HepG2 (cell line): ENCODE measurements at regions not wholly inside any gene's neighbourhood (a gene's known extent, or its start where the extent isn't known, plus 50 kb on each side); places are given as distances from the start of the nearest gene placed in this dataset.

Experiments
- ARNT ChIP-seq: fragments of 450-650 bp; IDR thresholded peaks from 2 replicates; pipeline ENCODE4 v1.6.1; 2017
- EP300 ChIP-seq, 3 experiments: sonication (generic) in 1 of 3; formaldehyde crosslinking in 1 of 3; IDR thresholded peaks; 2 replicates each; pipeline versions ENCODE4 v1.5.1 to v1.6.1; 2011 to 2020; ENCODE audit warnings: low read depth in 2 of 3, low read length in 2 of 3, borderline replicate concordance in 1 of 3, improper control_type of control experiment in 1 of 3, mild to moderate bottlenecking in 1 of 3, missing genetic modification reagents in 1 of 3, moderate library complexity in 1 of 3
- FOXK1 ChIP-seq: sonication (generic); formaldehyde crosslinking; IDR thresholded peaks from 2 replicates; pipeline ENCODE4 v1.4.0; 2020; ENCODE audit warnings: low read depth, missing genetic modification reagents, borderline replicate concordance
- SIX4 ChIP-seq: sonication (generic); formaldehyde crosslinking; IDR thresholded peaks from 2 replicates; pipeline ENCODE4 v1.4.0; 2020; ENCODE audit warnings: missing genetic modification reagents
- ZNF652 ChIP-seq: IDR thresholded peaks from 2 replicates; pipeline ENCODE4 v1.6.1; 2016; ENCODE audit warnings: low read depth, borderline replicate concordance

GRCh38 chr13:105906746-105907145 lies 628.7 kb downstream of the EFNB2 start:
- TF ChIP-seq ARNT (no peak), SIX4 (CRISPR knock-in tag) (no peak), ZNF652 (CRISPR knock-in tag) (no peak), EP300 (IDR thresholded peaks at IDR 0.05; ENCODE audit: low read depth in 2 of 2, low read length in 2 of 2) (no peak), EP300 (CRISPR knock-in tag; IDR thresholded peaks at IDR 0.05; ENCODE audit: borderline replicate concordance) (no peak), FOXK1 (CRISPR knock-in tag) (no peak)
